ENCODE measurements at regions not wholly inside any gene's neighbourhood (a gene's known extent, or its start where the extent isn't known, plus 50 kb on each side); places are given as distances from the start of the nearest gene placed in this dataset.

- TF ChIP-seq NFRKB (IDR thresholded peaks at IDR 0.05) (no peak), SP1 (IDR thresholded peaks at IDR 0.05) (no peak), FOXK2 (IDR thresholded peaks at IDR 0.05) (no peak), TARDBP (IDR thresholded peaks at IDR 0.05) (no peak), HDGF (IDR thresholded peaks at IDR 0.05; ENCODE audit: borderline replicate concordance) (no peak), BHLHE40 (IDR thresholded peaks at IDR 0.05; ENCODE audit: borderline replicate concordance) (no peak)
Observed at GRCh38 chr5:138653502-138653901, 78.3 kb upstream of the HSPA9 start.

Measured in HEK293T (cell line).